GM12891 (cell line): ENCODE measurements at regions not wholly inside any gene's neighbourhood (a gene's known extent, or its start where the extent isn't known, plus 50 kb on each side); places are given as distances from the start of the nearest gene placed in this dataset.

Source experiments
- POLR2A ChIP-seq: IDR thresholded peaks from 2 replicates; pipeline ENCODE4 v1.6.1; 2011; ENCODE audit warnings: low read depth, low read length, control low read depth
- POLR2AphosphoS5 ChIP-seq: IDR thresholded peaks from 2 replicates; pipeline ENCODE4 v1.6.1; 2011; ENCODE audit warnings: low read depth, low read length, control low read depth
- SPI1 ChIP-seq: IDR thresholded peaks from 2 replicates; pipeline ENCODE4 v1.6.1; 2011; ENCODE audit warnings: low read depth, low read length, control low read depth
- TAF1 ChIP-seq: IDR thresholded peaks from 2 replicates; pipeline ENCODE4 v1.6.1; 2011; ENCODE audit warnings: low read depth, low read length, control low read depth

DNA sequence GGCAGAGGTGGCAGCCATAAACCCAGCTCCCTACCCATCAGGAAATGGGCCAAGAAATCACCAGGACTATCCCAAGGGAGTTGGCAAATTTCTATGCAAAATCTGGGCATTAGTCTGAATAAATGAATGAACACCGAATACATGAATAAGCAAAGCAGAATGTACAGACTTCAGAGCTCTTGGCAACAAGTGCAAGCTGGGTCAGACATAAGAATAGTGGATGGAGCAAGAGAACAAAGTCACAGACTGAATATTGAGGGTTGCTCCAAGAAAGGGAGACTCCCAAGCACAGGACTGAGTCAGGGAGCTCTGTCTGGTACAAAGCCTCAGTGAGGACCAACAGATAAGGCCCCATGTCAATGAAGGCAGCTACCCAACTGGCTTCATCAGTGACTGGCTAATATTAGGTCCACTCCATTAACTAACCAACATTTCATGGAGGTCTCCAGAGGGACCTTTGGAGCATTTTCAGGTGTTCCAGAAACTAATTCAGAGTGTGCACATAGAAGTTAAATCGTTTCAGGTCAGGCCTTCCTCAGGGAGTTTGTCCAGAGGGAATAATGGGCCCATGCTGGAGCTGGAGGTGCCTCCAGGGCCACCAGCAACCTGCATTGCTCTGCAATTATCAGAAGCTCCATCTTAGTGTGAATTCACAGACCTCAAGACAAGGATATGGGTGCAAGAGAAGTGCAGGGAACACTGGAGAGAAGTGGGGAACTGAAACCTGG, 191.5 kb upstream of the RALGAPA2 start:
- TF ChIP-seq POLR2AphosphoS5, result no peak
- TF ChIP-seq POLR2A, result no peak
- no peak for TF ChIP-seq TAF1
- TF ChIP-seq SPI1, result no peak
